Muscle of back (tissue), 3 donors: ENCODE measurements at regions not wholly inside any gene's neighbourhood (a gene's known extent, or its start where the extent isn't known, plus 50 kb on each side); places are given as distances from the start of the nearest gene placed in this dataset.
"Not testable (repeated sequence)": the region's sequence is repeated elsewhere in the genome, so short reads cannot be mapped to it uniquely, and the experiment has no call there.

ENCODE experiments used
- DNase-seq, 3 donors: peaks; one replicate each; pipeline versions ENCODE4 v3.0.0 to v3.0.0-alpha.2; 2013

GRCh38 chr13:65808061-65808460, 1422.1 kb downstream of the PCDH9 start:
- no peak for DNase-seq

- DNase-seq, result no peak
These were observed 1426.4 kb downstream of the PCDH9 start for GRCh38 chr13:65803530-65804392.

- DNase-seq, result no peak
These were observed 1440.3 kb downstream of the PCDH9 start for GRCh38 chr13:65789815-65790214.

- DNase-seq, result no peak
These were observed 1443.1 kb downstream of the PCDH9 start for GRCh38 chr13:65787082-65787481.

GRCh38 chr13:65784088-65784816, 1445.9 kb downstream of the PCDH9 start:
- no peak for DNase-seq

GRCh38 chr13:65783383-65783782, 1446.8 kb downstream of the PCDH9 start:
- DNase-seq, result no peak

- DNase-seq, result not testable (repeated sequence)
These were observed 1458.3 kb downstream of the PCDH9 start for GRCh38 chr13:65771704-65772313.

- no peak for DNase-seq
These were observed 1461.6 kb downstream of the PCDH9 start for GRCh38 chr13:65768545-65768944.

- DNase-seq, result no peak
These were observed 1466.3 kb downstream of the PCDH9 start for GRCh38 chr13:65763811-65764210.

GRCh38 chr13:65762012-65762411, 1468.1 kb downstream of the PCDH9 start:
- DNase-seq, result no peak

- DNase-seq, result no peak
These were observed 1474.0 kb downstream of the PCDH9 start for GRCh38 chr13:65756071-65756671.

- no peak for DNase-seq
These were observed 1481.9 kb downstream of the PCDH9 start for GRCh38 chr13:65748227-65748626.

- DNase-seq, result no peak
These were observed 1483.7 kb downstream of the PCDH9 start for GRCh38 chr13:65746406-65746921.

GRCh38 chr13:65744836-65745235, 1485.3 kb downstream of the PCDH9 start:
- DNase-seq, result peak; percentile 63 to 84 (median 75)

GRCh38 chr13:65733110-65733509, 1497.0 kb downstream of the PCDH9 start:
- no peak for DNase-seq

GRCh38 chr13:65727070-65727469, 1503.1 kb downstream of the PCDH9 start:
- peak in 1 of 3 donors; percentile 4 for DNase-seq

GRCh38 chr13:65725006-65725405, 1505.1 kb downstream of the PCDH9 start:
- DNase-seq, result peak in 2 of 3 donors; percentile 7 to 24

- peak; percentile 30 to 70 (median 66) for DNase-seq
These were observed 1505.9 kb downstream of the PCDH9 start for GRCh38 chr13:65724226-65724625.

- peak in 2 of 3 donors; percentile 7 to 51 for DNase-seq
These were observed 1507.6 kb downstream of the PCDH9 start for GRCh38 chr13:65722506-65722905.

- DNase-seq, result no peak
These were observed 1510.3 kb downstream of the PCDH9 start for GRCh38 chr13:65719831-65720230.

- DNase-seq, result no peak
These were observed 1519.6 kb downstream of the PCDH9 start for GRCh38 chr13:65710514-65710913.

GRCh38 chr13:65697843-65698242, 1532.3 kb downstream of the PCDH9 start:
- DNase-seq, result no peak
